ENCODE measurements at regions not wholly inside any gene's neighbourhood (a gene's known extent, or its start where the extent isn't known, plus 50 kb on each side); places are given as distances from the start of the nearest gene placed in this dataset.

GRCh38 chr12:126708492-126708896 is 1558.5 kb upstream of the TMEM132C start:
- H3K9me2 ChIP-seq (replicated peaks; ENCODE audit: insufficient read depth, low read length) = no peaks in the 10 kb centered on the region
- H3K9me3 ChIP-seq (ENCODE audit: insufficient read depth, low read length) = no peaks in the 10 kb centered on the region

GRCh38 chr12:126718365-126718764 is 1548.6 kb upstream of the TMEM132C start:
- Histone ChIP-seq H3K4me2 (ENCODE audit: low read depth, low read length, poor library complexity, severe bottlenecking) (no peak overlapping the region), H3K79me2 (ENCODE audit: insufficient read depth, low read length) (no peaks in the 10 kb centered on the region), H2AFZ (ENCODE audit: low read depth, low read length, severe bottlenecking) (no peak overlapping the region), H4K20me1 (ENCODE audit: low read depth, low read length) (no peaks in the 10 kb centered on the region), H3K36me3 (ENCODE audit: low read length) (no peaks in the 10 kb centered on the region), H3K4me3 (ENCODE audit: insufficient read depth, low read length, poor library complexity, severe bottlenecking) (no peak overlapping the region), H3F3A (ENCODE audit: insufficient read depth) (no peaks in the 10 kb centered on the region), H3K9ac (ENCODE audit: low read length) (no peak overlapping the region), H3K27me3 (ENCODE audit: low read length) (no peaks in the 10 kb centered on the region), H3K9me3 (ENCODE audit: insufficient read depth, low read length) (no peaks in the 10 kb centered on the region), H3K27ac (ENCODE audit: low read depth, low read length) (no peak overlapping the region), H3K9me2 (replicated peaks; ENCODE audit: insufficient read depth, low read length) (no peaks in the 10 kb centered on the region)
- TF ChIP-seq CTCF (IDR thresholded peaks at IDR 0.05; ENCODE audit: insufficient read depth, low read length, poor library complexity, severe bottlenecking) (no peak), EZH2phosphoT487 (conservative IDR thresholded peaks at IDR 0.05; ENCODE audit: low read length) (no peak)

More at GRCh38 chr12:126708492-126708896, 1558.5 kb upstream of the TMEM132C start:
- Histone ChIP-seq H4K20me1 (ENCODE audit: low read depth, low read length) (no peaks in the 10 kb centered on the region), H3K27ac (ENCODE audit: low read depth, low read length) (no peak overlapping the region), H3K36me3 (ENCODE audit: low read length) (no peaks in the 10 kb centered on the region), H3F3A (ENCODE audit: insufficient read depth) (no peaks in the 10 kb centered on the region), H3K79me2 (ENCODE audit: insufficient read depth, low read length) (no peaks in the 10 kb centered on the region), H3K27me3 (ENCODE audit: low read length) (no peaks in the 10 kb centered on the region), H3K9ac (ENCODE audit: low read length) (no peak overlapping the region), H3K4me2 (ENCODE audit: low read depth, low read length, poor library complexity, severe bottlenecking) (no peak overlapping the region), H3K4me3 (ENCODE audit: insufficient read depth, low read length, poor library complexity, severe bottlenecking) (no peak overlapping the region), H2AFZ (ENCODE audit: low read depth, low read length, severe bottlenecking) (no peak overlapping the region)
- TF ChIP-seq CTCF (IDR thresholded peaks at IDR 0.05; ENCODE audit: insufficient read depth, low read length, poor library complexity, severe bottlenecking) = no peak

- no peaks in the 10 kb centered on the region for H3K79me2 ChIP-seq (ENCODE audit: insufficient read depth, low read length)
- no peak overlapping the region for H2AFZ ChIP-seq (ENCODE audit: low read depth, low read length, severe bottlenecking)
- H3K4me3 ChIP-seq (ENCODE audit: insufficient read depth, low read length, poor library complexity, severe bottlenecking) = no peak overlapping the region
- no peaks in the 10 kb centered on the region for H3K36me3 ChIP-seq (ENCODE audit: low read length)
- no peak overlapping the region for H3K4me2 ChIP-seq (ENCODE audit: low read depth, low read length, poor library complexity, severe bottlenecking)
- TF ChIP-seq CTCF (IDR thresholded peaks at IDR 0.05; ENCODE audit: insufficient read depth, low read length, poor library complexity, severe bottlenecking) (no peak), EZH2phosphoT487 (conservative IDR thresholded peaks at IDR 0.05; ENCODE audit: low read length) (no peak)
- H3K27me3 ChIP-seq (ENCODE audit: low read length) = no peaks in the 10 kb centered on the region
- H3F3A ChIP-seq (ENCODE audit: insufficient read depth) = no peaks in the 10 kb centered on the region
- H3K9me3 ChIP-seq (ENCODE audit: insufficient read depth, low read length) = no peaks in the 10 kb centered on the region
- no peaks in the 10 kb centered on the region for H3K9me2 ChIP-seq (replicated peaks; ENCODE audit: insufficient read depth, low read length)
- H3K27ac ChIP-seq (ENCODE audit: low read depth, low read length) = no peak overlapping the region
- H3K9ac ChIP-seq (ENCODE audit: low read length) = no peak overlapping the region
- H4K20me1 ChIP-seq (ENCODE audit: low read depth, low read length) = no peaks in the 10 kb centered on the region
Observed at GRCh38 chr12:126719912-126720705, 1546.9 kb upstream of the TMEM132C start.
